Hematopoietic multipotent progenitor cell (in vitro differentiated cells): ENCODE measurements at regions not wholly inside any gene's neighbourhood (a gene's known extent, or its start where the extent isn't known, plus 50 kb on each side); places are given as distances from the start of the nearest gene placed in this dataset.
A peak's percentile ranks its signal among the peaks of the same experiment; 100 is the strongest.
"Not testable (repeated sequence)": the region's sequence is repeated elsewhere in the genome, so short reads cannot be mapped to it uniquely, and the experiment has no call there.

Source experiments
- DNase-seq, 3 donors: peaks; one replicate each; pipeline ENCODE4 v3.0.0-alpha.2; 2011 to 2015; ENCODE audit warnings: low read depth in 2 of 3, low spot score in 2 of 3

- no peak for DNase-seq
Measured at GRCh38 chr9:88898039-88898720, 93.1 kb upstream of the S1PR3 start.

GRCh38 chr9:88905506-88905905 is 85.8 kb upstream of the S1PR3 start:
- no peak for DNase-seq

GRCh38 chr9:88915916-88916315 is 75.4 kb upstream of the S1PR3 start:
- no peak for DNase-seq

- no peak for DNase-seq
Measured at GRCh38 chr9:88916894-88917293, 74.4 kb upstream of the S1PR3 start.

- no peak for DNase-seq
Measured at GRCh38 chr9:88917375-88917774, 73.9 kb upstream of the S1PR3 start.

DNA sequence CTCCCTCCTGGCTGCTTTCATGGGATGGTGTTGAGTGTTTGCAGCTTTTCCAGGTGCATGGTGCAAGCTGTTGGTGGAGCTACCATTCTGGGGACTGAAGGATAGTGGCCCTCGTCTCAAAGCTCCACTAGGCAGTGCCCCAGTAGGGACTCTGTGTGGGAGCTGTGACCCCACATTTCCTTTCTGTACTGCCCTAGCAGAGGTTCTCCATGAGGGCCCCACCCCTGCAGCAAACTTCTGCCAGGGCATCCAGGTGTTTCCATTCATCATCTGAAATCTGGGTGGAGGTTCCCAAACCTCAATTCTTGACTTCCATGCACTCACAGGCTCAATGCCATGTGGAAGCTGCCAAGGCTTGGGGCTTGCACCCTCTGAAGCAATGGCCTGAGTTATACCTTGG is 72.7 kb upstream of the S1PR3 start:
- DNase-seq = not testable (repeated sequence)

- no peak for DNase-seq
Measured at GRCh38 chr9:88920645-88921044, 70.6 kb upstream of the S1PR3 start.

GRCh38 chr9:88922091-88922490 is 69.2 kb upstream of the S1PR3 start:
- peak in 1 of 3 donors; percentile 11 for DNase-seq

- DNase-seq = no peak
Measured at GRCh38 chr9:88923092-88923491, 68.2 kb upstream of the S1PR3 start.

DNA sequence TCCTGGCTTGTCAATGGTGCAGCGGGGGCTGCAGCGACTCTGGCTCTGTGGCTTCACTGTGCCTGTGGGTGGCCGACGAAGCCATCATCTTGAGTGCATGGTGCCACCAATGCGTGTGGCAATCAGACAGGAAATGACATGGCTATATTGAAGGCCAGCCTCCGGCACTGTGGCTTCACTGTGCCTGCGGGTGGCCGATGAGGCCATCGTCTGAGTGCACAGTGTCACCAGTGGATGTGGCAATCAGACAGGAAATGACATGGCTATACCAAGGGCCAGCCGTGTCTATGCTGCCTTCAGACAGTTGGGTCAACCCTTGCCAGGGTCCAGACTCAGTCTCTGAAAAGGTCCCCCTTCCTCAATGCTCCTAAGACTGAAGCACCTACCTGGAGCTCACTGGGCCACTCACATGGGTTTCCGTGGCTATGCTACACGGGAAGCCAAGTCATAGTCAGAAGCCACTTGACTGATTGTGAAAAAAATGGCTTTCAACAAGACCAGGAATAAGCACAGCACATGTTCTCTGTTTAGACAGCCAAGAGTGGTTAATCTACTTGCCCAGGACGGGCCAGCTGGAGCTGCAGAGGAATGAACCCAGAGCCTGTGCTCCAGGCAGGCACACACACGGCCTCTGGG is 67.5 kb upstream of the S1PR3 start:
- peak in 1 of 3 donors; percentile 23 for DNase-seq

DNA sequence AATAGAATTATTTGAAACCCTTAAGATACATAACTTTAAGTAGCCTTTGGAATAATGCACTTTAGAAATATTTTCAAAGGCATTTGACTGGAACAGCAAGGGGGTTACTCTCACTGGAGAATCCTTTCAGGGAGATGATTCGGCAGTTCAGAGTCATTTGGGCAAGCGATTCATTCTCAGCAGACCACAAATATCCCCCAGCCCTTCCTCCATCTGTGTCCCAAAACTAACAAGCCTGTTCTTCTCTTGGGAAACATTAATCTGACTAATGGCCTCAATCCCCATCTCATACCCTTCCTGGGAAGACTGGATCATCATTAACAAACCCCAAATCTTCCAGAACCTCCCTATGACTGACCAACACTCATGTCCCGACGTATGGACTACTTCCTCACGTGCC is 65.8 kb upstream of the S1PR3 start:
- no peak for DNase-seq

DNA sequence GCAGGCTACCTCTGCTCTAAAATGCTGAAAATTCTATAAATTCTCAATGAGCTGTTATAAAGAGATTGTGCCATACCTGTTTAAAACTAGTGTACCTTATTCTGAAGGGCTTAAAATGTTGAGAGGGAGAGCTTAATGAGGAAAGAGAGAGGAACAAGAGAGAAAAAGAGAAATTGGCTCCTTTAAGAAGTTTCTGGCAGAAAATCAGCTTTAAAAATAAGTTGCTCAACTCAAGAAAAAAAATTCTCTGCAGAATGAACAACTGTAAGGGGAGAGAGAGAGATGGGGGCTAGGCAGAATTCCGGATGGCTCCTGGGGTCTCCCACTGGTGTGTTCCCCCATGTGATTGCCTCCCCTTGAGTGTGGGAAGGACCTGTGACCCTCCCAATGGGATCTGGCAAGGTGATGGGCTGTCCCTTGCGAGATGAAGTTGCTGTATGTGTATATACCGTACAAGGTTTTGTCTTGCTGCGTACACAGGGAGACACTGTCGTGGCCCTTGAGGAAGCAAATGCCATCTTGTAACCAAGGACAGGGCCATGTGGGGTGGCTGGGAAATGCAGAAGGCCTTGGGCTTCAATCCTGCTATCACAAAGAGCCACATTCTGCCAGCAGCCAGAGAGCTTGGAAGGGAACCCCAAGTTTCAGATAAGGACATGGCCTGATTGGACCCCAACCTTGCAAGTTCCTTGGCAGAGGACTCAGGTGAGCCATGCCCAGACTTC is 64.3 kb upstream of the S1PR3 start:
- no peak for DNase-seq

DNA sequence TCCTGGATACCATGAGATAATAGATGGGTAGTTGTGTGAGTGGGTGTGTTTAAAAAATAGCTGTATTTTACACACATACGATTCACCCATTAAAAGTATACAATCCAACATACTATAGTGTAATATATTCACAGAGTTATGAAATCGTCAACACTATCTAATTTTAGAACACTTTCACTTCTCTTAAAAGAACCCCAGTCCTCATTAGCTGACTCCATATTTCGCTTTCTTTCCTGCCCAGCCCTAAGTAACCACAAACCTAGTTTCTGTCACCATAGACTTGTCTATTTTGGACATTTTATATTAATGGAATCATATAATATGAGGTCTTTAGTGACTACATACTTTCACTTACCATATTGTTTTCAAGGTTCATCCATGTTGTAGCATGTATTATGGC is 63.8 kb upstream of the S1PR3 start:
- peak in 1 of 3 donors; percentile 24 for DNase-seq

DNA sequence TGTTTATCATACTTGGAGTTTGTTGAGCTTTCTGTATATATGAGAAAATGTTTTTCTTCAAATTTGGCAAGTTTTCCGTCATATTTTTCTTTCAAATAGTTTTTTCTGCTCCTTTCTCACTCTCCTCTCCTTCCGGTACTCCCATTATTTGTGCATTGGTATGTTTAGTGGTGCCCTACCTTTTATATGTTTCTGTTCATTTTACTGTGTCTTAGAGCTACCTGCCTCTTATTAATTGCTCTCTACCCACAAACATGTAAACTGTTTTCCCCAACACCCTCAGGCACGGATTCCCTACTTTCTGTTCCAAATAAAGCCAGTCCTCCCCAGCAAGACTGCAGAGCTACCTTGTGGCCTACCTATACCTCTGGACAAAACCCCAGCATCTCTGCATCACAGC is 60.6 kb upstream of the S1PR3 start:
- DNase-seq = no peak

DNA sequence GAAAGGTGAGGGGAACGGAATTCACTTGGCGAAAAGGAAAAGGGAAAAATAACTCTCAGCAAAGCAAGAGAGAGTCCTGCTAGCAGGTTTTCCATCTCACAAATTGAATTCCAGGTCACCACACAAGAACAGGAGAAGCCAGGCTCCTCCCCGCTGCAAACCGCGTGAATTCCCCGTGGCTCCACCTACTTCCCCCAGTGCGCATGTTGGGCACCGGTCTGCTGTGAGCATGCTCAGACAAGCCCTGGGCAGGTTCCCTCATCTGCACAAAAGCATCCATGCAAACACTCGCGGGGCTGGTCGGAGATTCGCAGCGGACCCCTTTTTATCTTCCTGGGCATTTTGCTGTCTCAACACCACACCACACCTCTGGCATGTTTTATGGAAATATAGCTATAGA is 58.5 kb upstream of the S1PR3 start:
- DNase-seq = no peak

DNA sequence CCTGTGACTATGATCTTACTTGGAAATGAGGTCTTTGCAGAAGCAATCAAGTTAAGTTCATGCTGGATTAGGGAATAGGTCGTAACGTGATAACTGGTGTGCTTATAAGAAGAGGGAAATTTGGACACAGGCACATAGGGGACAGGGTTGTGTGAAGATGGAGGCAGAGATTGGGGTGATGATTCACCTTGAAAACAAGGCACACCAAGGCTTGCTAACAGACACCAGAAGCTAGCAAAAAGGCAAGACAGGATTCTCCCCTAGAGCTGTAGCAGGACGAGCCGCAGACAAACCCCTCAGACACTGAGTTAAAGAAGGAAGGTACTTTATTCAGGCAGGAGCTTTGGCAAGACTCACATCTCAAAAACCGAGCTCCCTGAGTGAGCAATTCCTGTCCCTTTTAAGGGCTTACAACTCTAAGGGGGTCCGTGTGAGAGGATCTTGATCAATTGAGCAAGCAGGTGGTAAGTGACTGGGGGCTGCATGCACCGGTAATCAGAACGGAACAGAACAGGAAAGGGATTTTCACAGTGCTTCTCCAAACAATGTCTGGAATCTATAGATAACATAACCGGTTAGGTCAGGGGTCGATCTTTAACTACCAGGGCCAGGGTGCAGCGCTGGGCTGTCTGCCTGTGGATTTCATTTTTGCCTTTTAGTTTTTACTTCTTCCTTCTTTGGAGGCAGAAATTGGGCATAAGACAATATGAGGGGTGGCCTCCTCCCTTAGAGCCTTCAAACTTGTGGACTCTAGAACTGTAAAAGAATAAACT is 57.5 kb upstream of the S1PR3 start:
- no peak for DNase-seq

DNA sequence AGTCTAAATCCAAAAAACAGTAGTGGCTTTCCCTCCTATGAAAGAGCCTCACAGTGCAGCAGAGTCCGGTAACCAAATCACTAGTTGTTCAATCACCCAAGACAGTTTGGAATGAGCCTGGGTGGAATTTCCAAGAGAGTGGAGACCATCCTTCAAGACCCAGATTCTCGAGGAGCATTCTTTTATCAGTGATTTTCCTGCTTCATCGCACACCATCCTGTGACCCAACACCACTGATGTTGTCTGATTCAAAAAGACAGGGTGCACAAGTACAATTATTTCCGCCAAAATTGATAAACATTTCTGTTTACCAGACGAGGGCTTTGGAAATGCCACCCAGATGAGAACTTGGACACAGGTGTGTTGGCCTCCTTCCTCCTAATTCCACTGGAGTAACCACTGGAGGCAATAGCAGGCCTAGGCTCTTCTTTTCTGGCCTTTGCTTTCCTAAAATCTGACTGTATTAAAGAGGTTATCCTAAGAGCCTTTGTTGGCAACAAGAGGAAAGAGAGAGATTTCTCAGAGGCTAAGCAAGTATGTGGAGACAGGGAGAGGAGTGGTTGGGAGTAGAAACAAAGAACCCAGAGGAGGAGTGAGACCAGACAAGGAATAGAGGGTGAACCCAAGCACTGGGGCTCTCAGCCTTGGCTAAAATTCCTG is 56.3 kb upstream of the S1PR3 start:
- DNase-seq = no peak

GRCh38 chr9:88936132-88936531 is 55.1 kb upstream of the S1PR3 start:
- no peak for DNase-seq

GRCh38 chr9:88936668-88937067 is 54.6 kb upstream of the S1PR3 start:
- no peak for DNase-seq

- no peak for DNase-seq
Measured at GRCh38 chr9:88937248-88937647, 54.0 kb upstream of the S1PR3 start.

GRCh38 chr9:88938189-88938588 is 53.1 kb upstream of the S1PR3 start:
- DNase-seq = no peak
